ENCODE measurements at regions not wholly inside any gene's neighbourhood (a gene's known extent, or its start where the extent isn't known, plus 50 kb on each side); places are given as distances from the start of the nearest gene placed in this dataset.

- Histone ChIP-seq H3K4me1 (no peaks in the 10 kb centered on the region), H3K36me3 (no peaks in the 10 kb centered on the region), H3K9me3 (peaks cover 0 to 5% (median 0%) of the 10 kb centered on the region in 8 donors), H3K27ac (no peak overlapping the region), H3K27me3 (replicated peaks in 1 of 7) (no peaks in the 10 kb centered on the region), H3K4me3 (no peak overlapping the region)
- intact Hi-C loops (cut with DNase I; ENCODE audit: low total_unique reads) = no loop called here
- DNase-seq = no peak
- TF ChIP-seq CTCF (IDR thresholded peaks at IDR 0.05 in 8 of 11, conservative IDR thresholded peaks at IDR 0.05 in 3 of 11) = no peak
- TF ChIP-seq POLR2A (IDR thresholded peaks at IDR 0.05) = no peak
- no peak for TF ChIP-seq POLR2AphosphoS5 (IDR thresholded peaks at IDR 0.05)
- 72 to 83% (median 73%) methylated on average over 3 of the region's 3 CpGs for WGBS, 5 donors
Observed at GRCh38 chr18:42392926-42393325, 437.9 kb downstream of the PIK3C3 start.

- no peaks in the 10 kb centered on the region for H3K36me3 ChIP-seq
- no peaks in the 10 kb centered on the region for H3K9me3 ChIP-seq
- no peak overlapping the region for H3K4me3 ChIP-seq
- no peak for DNase-seq
- H3K27ac ChIP-seq = no peak overlapping the region
- intact Hi-C loops (cut with DNase I; ENCODE audit: low total_unique reads) = no loop called here
- TF ChIP-seq POLR2AphosphoS5 (IDR thresholded peaks at IDR 0.05) (no peak), CTCF (IDR thresholded peaks at IDR 0.05 in 8 of 11, conservative IDR thresholded peaks at IDR 0.05 in 3 of 11) (no peak), POLR2A (IDR thresholded peaks at IDR 0.05) (no peak)
- H3K27me3 ChIP-seq (replicated peaks in 1 of 7) = no peaks in the 10 kb centered on the region
- no peaks in the 10 kb centered on the region for H3K4me1 ChIP-seq
Observed at GRCh38 chr18:42394238-42394637, 439.2 kb downstream of the PIK3C3 start.

GRCh38 chr18:42401131-42401673 lies 446.2 kb downstream of the PIK3C3 start:
- Histone ChIP-seq H3K27me3 (replicated peaks in 1 of 7) (no peaks in the 10 kb centered on the region), H3K4me3 (no peak overlapping the region), H3K4me1 (no peaks in the 10 kb centered on the region), H3K9me3 (no peaks in the 10 kb centered on the region), H3K36me3 (no peaks in the 10 kb centered on the region), H3K27ac (no peak overlapping the region)
- TF ChIP-seq CTCF (IDR thresholded peaks at IDR 0.05 in 8 of 11, conservative IDR thresholded peaks at IDR 0.05 in 3 of 11) (no peak), POLR2A (IDR thresholded peaks at IDR 0.05) (no peak), POLR2AphosphoS5 (IDR thresholded peaks at IDR 0.05) (no peak)
- WGBS, 5 donors = 81 to 92% (median 85%) methylated on average over 4 of the region's 4 CpGs
- intact Hi-C loops (cut with DNase I; ENCODE audit: low total_unique reads) = no loop called here
- DNase-seq = no peak

GRCh38 chr18:42404151-42404550 lies 449.1 kb downstream of the PIK3C3 start:
- 66 to 79% (median 71%) methylated on average over 2 of the region's 2 CpGs for WGBS, 5 donors

More at GRCh38 chr18:42404151-42404550, 449.1 kb downstream of the PIK3C3 start:
- H3K9me3 ChIP-seq = peaks cover 0 to 10% (median 9%) of the 10 kb centered on the region in 8 donors
- intact Hi-C loops (cut with DNase I; ENCODE audit: low total_unique reads) = no loop called here
- H3K4me1 ChIP-seq = no peaks in the 10 kb centered on the region
- H3K27me3 ChIP-seq (replicated peaks in 1 of 7) = no peaks in the 10 kb centered on the region
- no peak overlapping the region for H3K27ac ChIP-seq
- no peaks in the 10 kb centered on the region for H3K36me3 ChIP-seq
- no peak for DNase-seq
- H3K4me3 ChIP-seq = no peak overlapping the region
- no peak for TF ChIP-seq POLR2AphosphoS5 (IDR thresholded peaks at IDR 0.05)
- TF ChIP-seq CTCF (IDR thresholded peaks at IDR 0.05 in 8 of 11, conservative IDR thresholded peaks at IDR 0.05 in 3 of 11) = no peak
- no peak for TF ChIP-seq POLR2A (IDR thresholded peaks at IDR 0.05)

Measured in spleen (tissue), 11 donors.